ENCODE measurements at regions not wholly inside any gene's neighbourhood (a gene's known extent, or its start where the extent isn't known, plus 50 kb on each side); places are given as distances from the start of the nearest gene placed in this dataset.
"Not testable (repeated sequence)": the region's sequence is repeated elsewhere in the genome, so short reads cannot be mapped to it uniquely, and the experiment has no call there.

GRCh38 chr21:8987896-8988295, 1533.5 kb upstream of the TPTE start:
- not testable (repeated sequence) for FAIRE-seq

- FAIRE-seq, result no peak
Measured at GRCh38 chr21:8988696-8989095, 1532.7 kb upstream of the TPTE start.

DNA sequence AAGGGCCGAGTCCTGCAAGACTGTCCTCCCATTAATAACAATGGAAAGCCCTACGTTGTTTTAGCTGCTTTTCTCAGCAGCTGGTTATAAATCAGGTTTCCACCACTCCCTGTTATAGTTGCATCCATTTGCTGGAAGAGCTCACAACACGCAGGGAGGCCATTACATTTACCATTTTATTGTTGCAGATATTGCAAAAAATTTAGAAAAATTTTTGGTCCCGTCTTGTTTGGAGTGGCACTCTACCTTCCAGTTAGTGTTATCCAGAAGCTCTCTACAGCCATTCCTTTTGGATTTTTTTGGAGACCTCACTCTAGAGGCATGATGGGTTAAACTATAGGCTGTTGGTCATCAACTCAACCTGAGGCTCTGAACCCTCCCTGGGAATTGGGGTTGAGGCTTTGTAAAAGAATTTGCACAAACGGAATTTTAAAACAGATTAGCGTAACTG, 1532.1 kb upstream of the TPTE start:
- FAIRE-seq, result no peak

DNA sequence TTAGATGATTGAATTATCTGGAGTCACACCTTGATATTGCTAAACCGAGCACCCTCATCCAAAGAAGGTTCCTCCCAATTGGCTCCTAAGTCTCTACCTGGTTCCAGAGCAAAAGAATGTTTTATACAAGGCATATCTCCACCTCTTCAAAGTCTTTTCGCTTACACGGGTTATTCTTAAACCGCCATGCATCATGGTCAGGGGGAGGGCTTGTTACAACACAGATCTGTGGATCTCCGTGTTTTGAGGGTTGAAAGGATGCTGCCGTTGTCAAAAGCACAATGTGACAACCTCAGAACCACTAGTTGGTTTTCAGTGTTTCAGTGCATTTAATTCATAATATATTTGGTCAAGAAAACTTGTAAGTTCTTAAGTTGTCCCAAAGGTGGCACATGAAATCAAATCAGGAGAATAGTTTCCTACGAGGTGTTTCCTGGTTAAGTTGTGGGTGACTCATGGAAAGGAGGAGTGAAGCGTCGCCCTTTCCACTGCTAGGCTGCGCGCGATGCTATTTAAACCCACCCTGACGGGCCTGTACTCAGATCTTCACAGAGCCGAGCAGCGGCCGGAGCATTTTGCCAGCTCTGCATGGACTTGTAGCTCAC, 1531.6 kb upstream of the TPTE start:
- FAIRE-seq, result no peak

- FAIRE-seq, result no peak
Measured at GRCh38 chr21:8990326-8991087, 1530.9 kb upstream of the TPTE start.

GRCh38 chr21:8991088-8991907, 1530.1 kb upstream of the TPTE start:
- no peak for FAIRE-seq

- FAIRE-seq, result no peak
Measured at GRCh38 chr21:8991968-8992621, 1529.3 kb upstream of the TPTE start.

DNA sequence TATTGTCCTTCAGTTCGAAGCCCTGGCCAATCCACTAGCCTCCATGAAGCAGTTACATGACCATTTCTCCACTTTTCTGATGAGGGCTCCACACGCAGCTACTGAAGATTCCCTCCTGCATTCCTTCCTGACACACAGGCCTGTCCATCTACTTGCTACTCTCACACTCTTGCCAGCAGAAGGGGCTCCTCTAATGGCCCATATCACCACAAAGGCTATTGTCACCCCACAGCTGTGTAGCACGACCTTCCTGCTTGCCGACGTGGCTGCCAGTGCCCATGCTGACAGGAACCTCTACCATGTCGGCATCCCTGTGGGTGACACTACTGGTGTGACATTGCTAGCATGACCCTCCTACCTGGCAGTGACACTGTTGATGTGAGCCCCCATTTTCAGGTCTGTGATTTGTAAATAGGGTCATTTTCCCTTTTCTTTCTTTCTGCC, 1528.6 kb upstream of the TPTE start:
- FAIRE-seq, result no peak

- no peak for FAIRE-seq
Measured at GRCh38 chr21:8993284-8993942, 1528.0 kb upstream of the TPTE start.

DNA sequence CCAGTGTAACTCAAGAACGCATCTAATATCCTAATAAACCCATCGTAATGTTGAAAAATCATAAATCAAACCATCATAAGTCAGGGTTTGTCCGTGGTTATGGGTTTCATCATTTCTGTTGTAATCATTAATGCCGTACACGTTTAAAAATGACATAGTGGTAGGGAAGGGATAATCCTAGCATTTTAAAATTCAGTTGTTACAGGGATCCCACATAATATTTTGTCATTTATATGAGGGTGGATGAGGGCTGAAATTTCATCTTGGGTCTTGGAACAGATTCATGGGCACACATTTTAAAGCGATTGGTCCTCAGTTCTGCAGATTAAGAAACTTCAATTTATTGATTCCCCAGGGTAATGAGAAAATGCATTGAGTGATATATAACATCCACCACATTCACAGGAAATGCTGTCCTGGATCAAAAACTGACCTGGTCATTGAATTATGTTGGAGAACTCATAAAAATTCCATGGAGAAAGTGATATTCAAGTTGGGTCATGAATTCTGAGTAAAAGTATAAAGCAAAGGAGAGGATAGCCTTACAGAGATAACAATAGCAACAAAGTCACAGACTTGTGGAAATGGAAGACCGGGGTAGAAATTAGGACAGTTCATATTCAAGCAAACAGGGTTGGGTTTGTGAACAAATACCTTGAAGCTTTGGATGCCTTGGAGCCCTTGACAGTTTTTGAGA, 1527.3 kb upstream of the TPTE start:
- FAIRE-seq, result no peak

- FAIRE-seq, result peak; percentile 83
Measured at GRCh38 chr21:8994640-8995511, 1526.5 kb upstream of the TPTE start.

DNA sequence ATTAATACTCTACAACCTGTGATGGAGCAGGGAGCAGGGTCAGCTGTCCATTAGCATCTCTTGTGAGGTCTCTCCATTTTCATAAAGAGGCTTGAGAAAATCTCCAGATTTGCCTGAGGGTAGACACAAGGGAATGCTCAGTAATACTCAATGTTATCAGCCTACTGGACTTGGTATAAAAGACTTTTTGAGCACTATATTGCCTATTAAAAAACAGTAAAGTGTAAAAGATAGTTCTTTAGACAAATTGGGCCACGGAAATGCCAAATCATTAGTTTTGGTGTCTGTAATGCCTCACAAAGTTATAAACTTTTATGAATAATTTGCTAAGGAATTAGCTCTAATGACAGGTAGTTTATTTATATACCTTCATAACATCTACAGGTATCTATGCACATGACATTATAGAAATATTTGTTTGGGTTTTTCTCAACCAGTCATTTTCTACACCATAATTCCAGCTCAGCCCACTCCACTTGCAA, 1524.9 kb upstream of the TPTE start:
- not testable (repeated sequence) for FAIRE-seq

DNA sequence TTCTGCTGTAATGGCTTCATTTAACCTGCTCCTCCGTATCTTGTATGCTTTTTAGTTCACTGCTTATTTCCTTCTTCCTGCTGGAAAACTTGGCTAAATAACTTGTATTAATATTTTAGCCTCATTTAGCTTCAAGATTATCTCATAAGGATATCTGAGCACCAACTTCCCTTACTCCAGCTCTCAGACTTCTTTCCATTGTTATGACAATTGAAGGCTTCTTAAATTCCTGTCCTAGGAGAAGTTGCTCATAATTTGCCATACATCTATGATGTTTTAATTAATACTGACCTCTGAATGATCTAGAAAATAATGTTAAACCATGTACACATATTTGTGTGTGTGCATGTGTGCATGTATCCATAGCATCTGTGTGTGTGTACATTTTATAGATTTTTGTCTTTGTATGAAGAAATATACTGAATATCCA, 1524.4 kb upstream of the TPTE start:
- no peak for FAIRE-seq

DNA sequence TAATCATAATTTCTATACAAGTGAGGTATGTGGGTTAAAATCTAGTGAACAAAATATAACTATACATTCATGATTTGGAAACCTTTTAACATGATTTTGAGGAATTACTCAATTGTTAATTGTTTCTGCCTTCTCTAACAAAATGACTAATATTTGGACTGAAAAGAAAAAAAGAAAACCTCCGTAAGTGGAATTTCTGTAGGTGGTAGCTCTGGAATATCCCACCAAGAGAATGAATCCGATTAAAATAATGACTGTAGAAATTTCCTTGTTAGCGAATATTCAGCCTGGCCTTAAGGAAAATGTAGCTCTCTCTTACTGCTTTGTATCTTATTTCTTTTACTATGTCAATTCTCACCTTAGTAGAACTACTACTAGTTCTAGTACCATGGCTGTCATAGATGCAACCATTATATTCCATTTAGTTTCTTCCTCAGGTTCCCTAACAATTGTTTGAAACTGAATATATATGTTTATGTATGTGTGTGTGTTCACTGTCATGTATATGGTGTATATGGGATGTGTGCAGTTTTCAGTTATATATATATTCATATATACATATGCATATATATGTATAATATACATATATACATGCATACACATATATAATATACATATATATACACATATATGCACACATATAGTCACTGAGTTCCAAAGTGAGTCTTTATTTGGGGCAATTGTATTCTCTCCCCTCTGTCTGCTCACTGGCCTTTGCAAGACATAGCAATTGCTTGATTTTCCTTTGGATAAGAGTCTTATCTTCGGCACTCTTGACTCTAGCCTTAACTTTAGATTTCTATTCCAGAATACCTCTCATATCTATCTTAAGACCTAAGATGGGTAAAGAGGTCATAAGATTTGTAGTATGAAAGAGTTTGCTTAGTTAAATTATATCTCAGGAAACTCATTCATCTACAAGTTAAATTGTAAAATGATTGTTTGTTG, 1523.7 kb upstream of the TPTE start:
- FAIRE-seq, result peak; percentile 39

DNA sequence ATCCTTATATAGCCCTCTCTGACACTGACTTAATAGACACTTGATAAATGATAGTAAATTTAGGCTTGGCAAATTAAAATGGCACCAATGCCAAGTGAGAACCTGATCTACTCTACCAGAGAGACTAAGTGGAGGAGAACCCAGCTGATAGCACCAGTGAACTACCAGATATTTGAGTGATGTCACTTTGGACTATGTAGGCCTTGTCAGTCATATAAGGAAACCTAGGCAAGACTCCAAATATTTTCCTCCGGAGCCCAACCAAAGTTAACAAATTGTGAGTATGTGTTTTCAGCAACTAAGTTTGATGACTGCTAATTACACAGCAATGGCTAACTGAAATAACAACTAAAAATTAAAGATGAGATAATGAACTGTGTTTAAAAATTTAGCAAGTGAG, 1522.9 kb upstream of the TPTE start:
- not testable (repeated sequence) for FAIRE-seq

DNA sequence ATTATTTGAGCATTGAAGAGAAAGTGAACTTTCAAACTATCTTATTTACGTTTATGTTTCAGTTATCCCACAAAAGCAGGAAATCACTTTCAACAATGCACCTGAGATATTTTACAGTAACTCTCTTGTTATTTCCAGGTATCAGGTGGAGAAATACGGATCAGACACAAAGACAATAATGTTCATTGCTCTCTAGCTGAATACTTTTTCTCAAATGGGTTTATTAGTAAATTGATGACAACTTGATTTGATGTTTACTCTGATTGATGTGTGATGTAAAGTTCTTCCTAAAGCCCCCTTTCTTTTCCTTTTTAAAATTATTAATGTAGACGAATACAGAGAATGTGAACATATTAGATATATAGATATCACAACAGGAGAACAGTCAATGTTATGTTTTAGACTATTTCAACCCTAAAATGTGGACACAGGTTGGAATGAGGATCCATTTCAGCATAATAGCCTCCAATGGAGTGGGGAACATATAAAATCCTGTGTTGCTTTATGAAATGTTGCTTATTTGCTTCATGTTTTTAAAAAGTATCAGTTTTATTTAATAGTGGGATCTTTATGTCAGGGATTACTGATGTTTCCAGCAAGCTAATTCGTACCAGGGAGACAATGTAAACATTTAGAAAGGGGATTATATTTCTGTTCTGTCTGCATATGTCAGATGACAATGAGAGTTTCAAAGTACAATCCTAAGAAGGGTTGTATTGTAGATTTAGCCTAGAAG, 1522.3 kb upstream of the TPTE start:
- peak; percentile 23 for FAIRE-seq

DNA sequence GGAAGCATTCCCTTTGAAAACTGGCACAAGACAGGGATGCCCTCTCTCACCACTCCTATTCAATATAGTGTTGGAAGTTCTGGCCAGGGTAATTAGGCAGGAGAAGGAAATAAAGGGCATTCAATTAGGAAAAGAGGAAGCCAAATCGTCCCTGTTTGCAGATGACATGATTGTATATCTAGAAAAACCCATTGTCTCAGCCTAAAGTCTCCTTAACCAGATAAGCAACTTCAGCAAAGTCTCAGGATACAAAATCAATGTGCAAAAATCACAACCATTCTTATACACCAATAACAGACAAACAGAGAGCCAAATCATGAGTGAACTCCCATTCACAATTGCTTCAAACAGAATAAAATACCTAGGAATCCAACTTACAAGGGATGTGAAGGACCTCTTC, 1521.3 kb upstream of the TPTE start:
- not testable (repeated sequence) for FAIRE-seq

DNA sequence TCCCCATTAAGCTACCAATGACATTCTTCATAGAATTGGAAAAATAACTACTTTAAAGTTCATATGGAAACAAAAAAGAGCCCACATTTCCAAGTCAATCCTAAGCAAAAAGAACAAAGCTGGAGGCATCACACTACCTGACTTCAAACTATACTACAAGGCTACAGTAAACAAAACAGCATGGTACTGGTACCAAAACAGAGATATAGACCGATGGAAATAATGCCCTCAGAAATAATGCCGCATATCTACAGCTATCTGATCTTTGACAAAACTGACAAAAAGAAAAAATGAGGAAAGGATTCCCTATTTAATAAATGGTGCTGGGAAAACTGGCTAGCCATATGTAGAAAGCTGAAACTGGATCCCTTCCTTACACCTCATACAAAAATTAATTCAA, 1520.7 kb upstream of the TPTE start:
- not testable (repeated sequence) for FAIRE-seq
